Choroid plexus epithelial cell (primary cell): ENCODE measurements at regions not wholly inside any gene's neighbourhood (a gene's known extent, or its start where the extent isn't known, plus 50 kb on each side); places are given as distances from the start of the nearest gene placed in this dataset.

Experiments used
- DNase-seq: peaks from one replicate; pipeline ENCODE4 v3.0.0-alpha.2; 2010; ENCODE audit warnings: low read depth
- H3K4me3 ChIP-seq: 2 replicates; pipeline ENCODE4 v1.5.1; 2011; ENCODE audit warnings: low read depth, mild to moderate bottlenecking, control low read depth, low read length, moderate library complexity
- TF ChIP-seq, protein P1 (sequence below): conservative IDR thresholded peaks from 2 replicates; pipeline ENCODE4 v1.5.1; 2011; ENCODE audit warnings: low read depth, mild to moderate bottlenecking, control low read depth, inconsistent platforms, low read length, moderate library complexity

DNA sequence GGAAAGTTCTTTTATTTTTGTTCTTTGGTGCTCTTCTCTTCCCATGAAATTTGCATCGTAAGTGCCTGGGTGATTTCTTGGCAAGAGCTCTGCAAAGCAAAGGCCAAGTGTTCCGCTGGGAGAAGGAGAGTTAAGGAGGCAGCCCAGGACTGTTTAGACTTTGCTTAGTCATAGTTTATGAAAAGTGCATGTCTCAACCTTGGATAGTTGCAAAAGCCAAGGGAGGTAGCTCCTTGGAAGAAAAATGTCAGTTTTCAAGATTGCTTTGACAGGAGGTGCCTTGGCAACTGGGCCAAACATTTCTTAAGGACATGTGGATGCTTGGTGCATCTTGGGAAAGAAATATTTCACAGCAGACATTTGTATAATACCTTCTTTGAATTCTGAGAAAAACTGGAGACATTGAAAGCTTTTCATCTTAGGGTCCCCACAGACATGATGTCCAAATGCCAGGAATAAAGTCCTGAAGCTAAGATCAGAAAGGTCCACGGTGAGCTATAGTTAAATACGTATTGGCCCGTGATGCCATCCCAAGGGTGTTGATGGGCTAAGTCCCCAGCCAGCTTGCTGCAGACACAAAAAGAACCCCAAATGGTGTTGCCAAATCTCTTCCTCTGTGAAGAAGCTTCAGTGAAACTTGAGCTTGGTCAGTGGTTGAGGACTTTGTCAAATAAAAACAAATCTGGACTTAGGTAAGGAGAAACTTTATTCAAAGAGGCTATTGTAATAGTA lies 96.3 kb upstream of the THUMPD2 start:
- peak; percentile 73 for DNase-seq
- no peak overlapping the region for H3K4me3 ChIP-seq
- TF ChIP-seq, protein P1, sequence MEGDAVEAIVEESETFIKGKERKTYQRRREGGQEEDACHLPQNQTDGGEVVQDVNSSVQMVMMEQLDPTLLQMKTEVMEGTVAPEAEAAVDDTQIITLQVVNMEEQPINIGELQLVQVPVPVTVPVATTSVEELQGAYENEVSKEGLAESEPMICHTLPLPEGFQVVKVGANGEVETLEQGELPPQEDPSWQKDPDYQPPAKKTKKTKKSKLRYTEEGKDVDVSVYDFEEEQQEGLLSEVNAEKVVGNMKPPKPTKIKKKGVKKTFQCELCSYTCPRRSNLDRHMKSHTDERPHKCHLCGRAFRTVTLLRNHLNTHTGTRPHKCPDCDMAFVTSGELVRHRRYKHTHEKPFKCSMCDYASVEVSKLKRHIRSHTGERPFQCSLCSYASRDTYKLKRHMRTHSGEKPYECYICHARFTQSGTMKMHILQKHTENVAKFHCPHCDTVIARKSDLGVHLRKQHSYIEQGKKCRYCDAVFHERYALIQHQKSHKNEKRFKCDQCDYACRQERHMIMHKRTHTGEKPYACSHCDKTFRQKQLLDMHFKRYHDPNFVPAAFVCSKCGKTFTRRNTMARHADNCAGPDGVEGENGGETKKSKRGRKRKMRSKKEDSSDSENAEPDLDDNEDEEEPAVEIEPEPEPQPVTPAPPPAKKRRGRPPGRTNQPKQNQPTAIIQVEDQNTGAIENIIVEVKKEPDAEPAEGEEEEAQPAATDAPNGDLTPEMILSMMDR, result no peak

DNA sequence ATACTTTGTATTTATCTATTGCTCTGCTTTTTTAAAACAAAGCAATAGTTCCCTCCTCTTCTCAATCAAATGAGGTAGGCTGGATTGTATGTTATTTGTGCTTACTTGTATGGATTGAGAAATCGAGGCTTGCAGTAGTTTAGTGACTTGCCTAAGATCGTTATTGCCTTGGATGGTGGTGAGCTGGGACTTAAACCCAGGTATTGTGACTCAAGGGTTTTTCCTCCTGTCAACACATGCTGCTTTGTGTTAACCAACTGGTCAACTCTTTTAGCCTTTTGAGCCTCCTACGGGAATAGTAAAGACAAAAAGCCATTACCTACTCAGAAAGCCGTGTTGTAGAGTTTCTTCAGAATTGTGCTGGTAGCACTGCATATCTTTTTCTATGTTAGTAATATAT lies 95.2 kb upstream of the THUMPD2 start:
- H3K4me3 ChIP-seq, result no peak overlapping the region
- TF ChIP-seq, protein P1, result no peak
- no peak for DNase-seq

DNA sequence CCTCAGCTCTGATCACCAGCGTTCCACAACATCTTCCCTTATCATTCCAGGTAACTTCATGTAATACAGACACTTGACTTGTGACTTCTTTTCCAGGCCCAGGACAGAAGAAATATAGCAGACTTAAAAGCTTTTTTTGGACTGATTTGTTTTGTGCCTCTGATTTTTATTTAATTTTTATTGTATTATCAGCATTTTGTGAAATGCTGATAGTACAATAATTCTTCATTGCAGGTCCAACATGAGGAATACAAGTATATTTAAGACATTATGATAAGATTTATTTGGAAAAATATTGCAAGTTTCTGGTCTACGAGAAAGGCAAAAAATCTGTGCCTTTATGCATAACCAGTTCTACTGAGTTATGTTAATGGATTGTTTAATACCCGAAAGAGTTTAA lies 94.5 kb upstream of the THUMPD2 start:
- DNase-seq, result no peak
- TF ChIP-seq, protein P1, result no peak
- H3K4me3 ChIP-seq, result no peak overlapping the region

DNA sequence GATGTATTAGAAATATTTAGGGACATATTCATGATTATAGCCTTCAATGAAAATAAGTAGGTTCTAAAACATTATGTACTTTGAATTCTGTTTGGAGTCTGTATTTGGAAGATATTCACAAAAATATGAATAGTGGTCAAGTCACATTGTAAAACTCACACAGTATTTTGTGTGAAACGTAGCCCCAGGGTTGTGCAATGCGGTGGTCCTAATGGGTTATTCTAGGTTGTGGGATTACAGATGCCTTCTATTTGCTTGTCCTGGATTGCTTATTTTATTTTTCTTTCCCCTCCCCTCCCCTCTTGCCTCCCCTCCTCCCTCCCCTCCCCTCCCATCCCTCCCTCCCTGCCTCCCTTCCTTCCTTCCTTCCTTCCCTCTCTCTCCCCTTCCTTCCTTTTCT lies 93.7 kb upstream of the THUMPD2 start:
- H3K4me3 ChIP-seq, result no peak overlapping the region
- DNase-seq, result no peak
- TF ChIP-seq, protein P1, result no peak

DNA sequence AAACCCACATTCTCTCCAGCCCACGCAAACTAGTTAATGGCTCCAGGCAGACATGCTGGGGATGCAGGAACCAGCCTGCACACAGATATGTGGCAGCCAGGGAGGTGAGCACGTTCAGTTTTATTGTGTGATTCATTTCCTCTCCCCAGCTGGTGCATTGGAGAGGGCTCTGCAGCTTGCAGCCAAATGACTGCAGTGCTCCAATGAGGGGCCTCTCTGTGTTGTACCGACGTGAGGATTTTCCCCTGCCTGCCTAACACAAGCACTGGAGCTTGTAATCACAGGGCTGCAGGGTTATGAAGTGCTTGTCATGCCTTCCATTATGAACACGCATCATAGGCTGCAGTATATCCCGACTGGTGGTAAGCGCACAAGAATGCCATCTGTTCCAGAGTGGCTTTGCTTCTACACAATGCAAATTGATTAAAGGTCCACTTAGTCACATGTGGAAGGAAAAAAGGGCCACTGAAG lies 92.3 kb upstream of the THUMPD2 start:
- TF ChIP-seq, protein P1, result no peak
- H3K4me3 ChIP-seq, result no peak overlapping the region
- peak; percentile 30 for DNase-seq

DNA sequence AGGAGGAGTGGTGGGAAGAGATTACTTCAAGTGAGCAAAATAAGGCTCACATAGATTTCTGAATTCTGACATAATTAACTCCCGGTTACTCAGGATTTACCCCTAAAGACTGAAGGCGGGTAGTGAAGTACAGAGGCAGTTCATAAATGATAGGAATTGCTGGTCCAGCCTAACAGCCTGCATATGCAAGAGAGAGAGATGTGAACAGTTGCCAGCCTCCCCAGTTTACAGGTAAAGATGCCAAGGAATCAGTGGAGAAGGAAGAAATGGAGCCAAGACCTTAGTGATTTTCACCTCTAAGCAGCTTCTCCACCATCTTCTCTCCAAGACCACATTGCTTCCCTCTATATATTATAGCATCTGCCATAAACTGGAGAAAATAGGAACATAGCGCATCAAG lies 91.8 kb upstream of the THUMPD2 start:
- H3K4me3 ChIP-seq, result no peak overlapping the region
- DNase-seq, result no peak
- TF ChIP-seq, protein P1, result no peak

DNA sequence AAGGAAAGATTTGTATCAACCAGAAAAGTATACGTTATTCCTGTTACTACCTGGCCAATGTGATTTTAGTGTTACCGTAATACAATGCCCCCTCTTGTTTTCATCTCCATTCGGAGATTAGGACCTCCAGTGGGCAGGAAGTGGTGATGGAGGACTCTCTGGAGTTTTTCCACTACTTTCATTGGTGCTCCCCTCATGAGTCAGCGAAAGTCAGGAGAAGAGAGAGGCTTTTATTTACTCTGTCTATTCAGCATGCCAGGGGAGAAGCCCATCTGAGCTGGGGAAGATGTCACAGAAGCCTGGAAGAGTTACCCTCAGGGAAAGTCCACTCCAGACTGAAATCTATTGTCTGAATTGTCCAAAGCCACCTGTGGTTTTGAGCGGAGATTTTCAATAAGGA lies 88.2 kb upstream of the THUMPD2 start:
- TF ChIP-seq, protein P1, result no peak
- no peak for DNase-seq
- no peak overlapping the region for H3K4me3 ChIP-seq
